Aorta (tissue), 5 donors: ENCODE measurements at regions not wholly inside any gene's neighbourhood (a gene's known extent, or its start where the extent isn't known, plus 50 kb on each side); places are given as distances from the start of the nearest gene placed in this dataset.

Experiments
- ATAC-seq: fragments of 200-7000 bp; cut with Tn5 transposase; one replicate; pipeline ENCODE4 v1.9.1; 2022; ENCODE audit warnings: moderate library complexity; ENCODE audit not compliant: low FRiP score
- DNase-seq, 2 donors: peaks; one replicate each; pipeline ENCODE4 v3.0.0-alpha.2; 2020
- H3K27ac ChIP-seq, 2 donors: one replicate each; pipeline ENCODE4 v1.5.1; 2013; ENCODE audit warnings: low read length in 2 of 2, mild to moderate bottlenecking in 2 of 2, moderate library complexity in 2 of 2, control low read depth in 1 of 2, inconsistent platforms in 1 of 2, low read depth in 1 of 2
- H3K27me3 ChIP-seq, 2 donors: one replicate each; pipeline ENCODE4 v1.6.1; 2013; ENCODE audit warnings: control low read depth in 1 of 2, low read length in 1 of 2, mild to moderate bottlenecking in 1 of 2, moderate library complexity in 1 of 2; ENCODE audit not compliant: insufficient read depth in 2 of 2, control insufficient read depth in 1 of 2
- H3K36me3 ChIP-seq, 2 donors: one replicate each; pipeline ENCODE4 v1.6.1; 2013; ENCODE audit warnings: control low read depth in 1 of 2, low read length in 1 of 2, mild to moderate bottlenecking in 1 of 2; ENCODE audit not compliant: insufficient read depth in 2 of 2, control insufficient read depth in 1 of 2
- H3K4me1 ChIP-seq, 2 donors: one replicate each; pipeline ENCODE4 v1.6.1; 2013; ENCODE audit warnings: low read length in 2 of 2, control low read depth in 1 of 2, mild to moderate bottlenecking in 1 of 2, moderate library complexity in 1 of 2; ENCODE audit not compliant: insufficient read depth in 2 of 2, control insufficient read depth in 1 of 2
- H3K4me3 ChIP-seq, 2 donors: one replicate each; pipeline ENCODE4 v1.5.1; 2013; ENCODE audit warnings: low read length in 2 of 2, control low read depth in 1 of 2, mild to moderate bottlenecking in 1 of 2
- H3K9me3 ChIP-seq: one replicate; pipeline ENCODE4 v1.6.1; 2013; ENCODE audit warnings: mild to moderate bottlenecking, low read length; ENCODE audit not compliant: control insufficient read depth
- WGBS, 2 donors: extraction: QIAGEN DNeasy Blood & Tissue Kit; methylation state at CpG; one replicate each; pipeline ENCODE4 v1.1.7; 2013; 5-methylcytosine and 5-hydroxymethylcytosine counted together
- intact Hi-C, 2 donors: fragments of 100-400 bp; cut with DNase I; formaldehyde crosslinking; loops; one replicate each; pipeline versions ENCODE4 v1.14.2 to v1.15.0; 2022
- donor health status: healthy with polysubstance abuse.
- donor health status: Bipolar disorder and iron deficiency.
- donor health status: DM: no; HTN: no; CAD: no.
- donor health status: DM: no; HTN: no; CAD: no.
- donor health status: DM: yes; HTN: yes; CAD: no.

DNA sequence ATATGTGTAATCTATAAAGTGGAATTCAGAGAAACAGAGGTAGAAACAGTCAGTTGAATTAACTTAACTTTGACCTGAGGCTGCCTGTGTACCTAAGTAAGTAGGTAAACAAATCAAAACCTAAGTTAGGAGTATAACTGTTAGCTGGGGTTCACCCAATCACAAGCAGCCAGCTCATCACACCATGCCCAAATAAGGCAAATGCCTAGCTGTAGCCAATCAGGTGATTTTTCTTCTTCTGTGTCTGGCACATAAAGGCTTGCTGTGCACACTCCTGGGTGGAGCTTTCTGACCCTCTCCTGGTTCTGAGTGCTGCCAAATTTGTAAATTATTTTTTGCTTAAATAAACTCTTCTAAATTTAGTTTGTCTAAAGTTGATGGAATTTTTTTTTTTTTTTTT is 54.7 kb upstream of the TRIM39 start:
- no peaks in the 10 kb centered on the region for H3K27me3 ChIP-seq
- no peaks in the 10 kb centered on the region for H3K36me3 ChIP-seq
- intact Hi-C loops, result no loop called here
- no peak overlapping the region for H3K27ac ChIP-seq
- no peaks in the 10 kb centered on the region for H3K9me3 ChIP-seq
- no peak overlapping the region for H3K4me3 ChIP-seq
- ATAC-seq (no peak), DNase-seq (no peak)
- H3K4me1 ChIP-seq, result no peaks in the 10 kb centered on the region

DNA sequence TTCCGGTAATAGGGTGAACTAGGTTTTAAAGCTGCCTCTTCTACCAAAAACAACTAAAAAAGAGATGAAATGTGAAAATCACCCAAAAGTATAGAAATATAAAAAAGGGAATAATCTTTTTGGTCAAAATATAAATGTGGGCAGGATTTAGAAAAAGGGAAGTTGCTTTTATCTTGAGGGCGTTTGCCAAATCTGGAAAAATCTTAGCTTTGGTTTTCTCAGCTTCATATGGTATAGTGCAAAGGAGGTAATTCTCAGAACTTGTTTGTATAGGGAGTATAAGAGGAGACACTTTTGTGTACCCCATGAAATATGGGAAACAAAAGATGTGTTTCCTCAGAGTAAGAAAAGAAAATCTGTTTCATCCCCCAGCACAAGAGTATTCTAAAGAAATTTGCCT is 54.2 kb upstream of the TRIM26 start:
- 75 to 89% methylated on average over 2 of the region's 2 CpGs for WGBS, 2 donors
- Histone ChIP-seq H3K9me3 (no peaks in the 10 kb centered on the region), H3K4me3 (no peak overlapping the region), H3K36me3 (peaks cover 0 to 2% of the 10 kb centered on the region in 2 donors), H3K27me3 (no peaks in the 10 kb centered on the region), H3K27ac (no peak overlapping the region), H3K4me1 (no peaks in the 10 kb centered on the region)
- no peak for ATAC-seq
- no peak for DNase-seq
- intact Hi-C loops, result no loop called here

DNA sequence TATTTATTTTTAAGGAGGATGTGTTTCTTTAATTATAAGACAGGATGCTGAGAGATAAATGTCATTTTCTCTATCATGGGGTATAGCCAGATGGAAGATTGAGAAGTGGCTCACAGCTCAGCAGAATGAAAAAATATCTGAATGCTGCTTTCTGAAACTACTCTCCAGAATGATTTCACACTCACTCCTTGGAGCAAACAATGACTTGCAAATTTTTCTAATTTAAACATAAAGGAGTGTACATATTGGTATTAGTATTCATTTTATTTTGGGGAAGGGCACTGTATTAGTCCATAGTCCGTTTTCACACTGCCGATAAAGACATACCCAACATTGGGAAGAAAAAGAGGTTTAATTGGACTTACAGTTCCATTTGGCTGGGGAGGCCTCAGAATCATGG is 52.4 kb upstream of the TRIM26 start:
- H3K27ac ChIP-seq, result no peak overlapping the region
- no peaks in the 10 kb centered on the region for H3K27me3 ChIP-seq
- no peaks in the 10 kb centered on the region for H3K4me1 ChIP-seq
- DNase-seq (no peak), ATAC-seq (no peak)
- no peaks in the 10 kb centered on the region for H3K9me3 ChIP-seq
- intact Hi-C loops, result no loop called here
- WGBS, 2 donors, result 94 to 97% methylated on average over 2 of the region's 2 CpGs
- no peak overlapping the region for H3K4me3 ChIP-seq
- peaks cover 0 to 2% of the 10 kb centered on the region in 2 donors for H3K36me3 ChIP-seq

DNA sequence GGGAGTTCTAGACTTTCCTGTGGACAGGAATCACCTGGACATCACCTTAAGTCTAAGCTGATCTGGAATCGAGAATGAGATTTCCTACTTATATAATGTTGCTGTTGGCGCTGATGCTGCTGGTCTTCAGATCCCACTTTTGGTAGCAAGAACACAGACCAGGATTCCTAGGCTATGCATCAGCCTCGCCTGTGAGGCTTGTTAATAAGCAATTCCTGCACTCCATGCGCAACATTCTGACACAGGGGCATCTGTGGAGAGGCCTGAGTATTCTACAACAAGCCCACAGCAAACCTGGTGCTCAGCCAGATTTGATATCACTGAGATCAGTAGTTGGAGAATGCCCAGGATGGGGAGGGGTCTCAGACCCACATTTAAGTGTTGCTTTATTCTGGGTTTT is 52.0 kb upstream of the TRIM26 start:
- H3K4me1 ChIP-seq, result no peaks in the 10 kb centered on the region
- H3K4me3 ChIP-seq, result no peak overlapping the region
- intact Hi-C loops, result no loop called here
- no peak for DNase-seq
- H3K27ac ChIP-seq, result no peak overlapping the region
- no peaks in the 10 kb centered on the region for H3K9me3 ChIP-seq
- peaks cover 0 to 2% of the 10 kb centered on the region in 2 donors for H3K36me3 ChIP-seq
- ATAC-seq, result no peak
- H3K27me3 ChIP-seq, result no peaks in the 10 kb centered on the region
- 90% methylated on average over 4 of the region's 4 CpGs for WGBS, 2 donors

DNA sequence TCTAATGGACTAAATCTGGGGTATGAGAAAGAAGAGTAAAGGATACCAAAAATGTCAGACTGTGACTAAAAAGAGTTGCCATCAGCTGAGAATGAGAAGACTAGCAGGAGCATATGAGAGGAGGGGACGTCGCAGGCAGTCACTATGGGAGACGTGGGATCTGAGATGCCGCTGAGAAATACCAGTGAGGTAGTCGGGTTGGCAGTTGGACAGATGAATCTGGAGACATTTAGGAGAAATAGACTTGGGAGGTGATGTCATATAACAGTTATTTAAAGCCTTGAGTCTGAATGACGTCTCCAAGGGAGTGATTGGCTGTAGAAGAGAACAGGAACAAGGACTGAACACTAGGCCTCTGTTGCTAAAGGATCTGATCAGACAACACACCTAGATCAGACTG is 51.5 kb upstream of the TRIM26 start:
- Histone ChIP-seq H3K36me3 (peaks cover 0 to 2% of the 10 kb centered on the region in 2 donors), H3K27me3 (no peaks in the 10 kb centered on the region), H3K9me3 (no peaks in the 10 kb centered on the region), H3K4me3 (no peak overlapping the region), H3K4me1 (no peaks in the 10 kb centered on the region), H3K27ac (no peak overlapping the region)
- intact Hi-C loops, result loop anchor here in 1 of 2 donors (5.0 kb wide), 1 partner anchor 63 kb away; the partner anchor contains the start of gene TRIM39
- DNase-seq (no peak), ATAC-seq (no peak)
- 67 to 68% methylated on average over 6 of the region's 6 CpGs for WGBS, 2 donors

DNA sequence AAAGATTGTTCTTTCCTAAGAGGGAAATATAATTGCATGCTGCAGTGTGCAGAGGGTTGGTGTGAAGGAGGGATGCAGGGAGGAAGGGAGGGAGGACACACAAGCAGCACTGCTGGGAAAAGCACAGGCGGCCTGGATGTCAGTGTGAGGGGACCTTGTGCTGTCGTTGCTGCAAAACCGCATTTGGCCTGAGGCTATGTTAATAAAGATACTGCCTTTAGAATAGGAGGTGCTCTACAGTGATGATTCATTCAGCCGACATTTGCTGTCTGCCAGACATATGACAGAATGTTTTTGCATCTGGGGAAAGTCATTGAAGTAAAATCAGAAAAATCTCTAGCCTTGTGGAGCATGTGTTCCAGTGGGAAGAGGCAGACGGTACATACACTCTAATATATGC is 50.5 kb upstream of the TRIM26 start:
- DNase-seq (no peak), ATAC-seq (no peak)
- peaks cover 0 to 2% of the 10 kb centered on the region in 2 donors for H3K36me3 ChIP-seq
- no peak overlapping the region for H3K27ac ChIP-seq
- no peaks in the 10 kb centered on the region for H3K9me3 ChIP-seq
- H3K27me3 ChIP-seq, result no peaks in the 10 kb centered on the region
- no peak overlapping the region for H3K4me3 ChIP-seq
- intact Hi-C loops, result loop anchor here in 1 of 2 donors (5.0 kb wide), 1 partner anchor 64 kb away; the partner anchor contains the start of gene TRIM39
- 80 to 85% methylated on average over 5 of the region's 5 CpGs for WGBS, 2 donors
- H3K4me1 ChIP-seq, result no peaks in the 10 kb centered on the region
